ENCODE measurements at regions not wholly inside any gene's neighbourhood (a gene's known extent, or its start where the extent isn't known, plus 50 kb on each side); places are given as distances from the start of the nearest gene placed in this dataset.

DNA sequence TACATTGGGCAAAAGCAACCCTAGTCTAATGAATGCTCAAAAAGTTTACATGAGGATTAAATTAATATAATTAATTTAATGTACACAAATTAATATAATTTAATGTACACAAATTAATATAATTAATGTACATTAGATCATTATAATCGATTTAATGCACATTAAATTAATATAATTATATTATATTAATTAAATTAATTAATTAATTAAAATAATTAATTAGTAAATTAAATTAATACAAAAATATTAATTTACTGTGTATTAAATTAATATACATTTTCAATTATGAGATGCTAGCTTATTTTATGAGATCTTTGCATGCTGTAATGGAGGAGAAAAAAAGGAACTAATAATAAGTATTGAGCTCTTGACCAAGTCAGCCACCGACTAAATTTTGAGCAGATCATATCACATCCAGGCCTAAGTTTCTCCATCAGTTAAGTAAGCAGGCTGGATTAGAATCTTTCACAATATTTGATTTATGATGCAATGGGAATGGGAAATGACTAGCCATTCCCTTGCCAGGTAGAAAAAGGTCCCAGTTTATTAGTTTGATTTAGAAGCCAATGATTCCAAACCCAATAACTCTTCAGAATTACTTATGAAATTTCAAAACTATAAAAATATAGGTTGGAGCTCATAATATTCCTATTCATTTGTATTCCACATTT, 533.4 kb upstream of the GRIA1 start:
- no peaks in the 10 kb centered on the region for H3K9me3 ChIP-seq
- DNase-seq (no peak), ATAC-seq (ENCODE audit: low FRiP score in 2 of 2) (no peak)
- 74 to 91% methylated on average over 2 of the region's 2 CpGs for WGBS, 2 donors
- H3K27me3 ChIP-seq, result no peaks in the 10 kb centered on the region
- no peaks in the 10 kb centered on the region for H3K4me1 ChIP-seq
- H3K27ac ChIP-seq, result no peak overlapping the region
- no peak overlapping the region for H3K4me3 ChIP-seq
- TF ChIP-seq, protein P1, sequence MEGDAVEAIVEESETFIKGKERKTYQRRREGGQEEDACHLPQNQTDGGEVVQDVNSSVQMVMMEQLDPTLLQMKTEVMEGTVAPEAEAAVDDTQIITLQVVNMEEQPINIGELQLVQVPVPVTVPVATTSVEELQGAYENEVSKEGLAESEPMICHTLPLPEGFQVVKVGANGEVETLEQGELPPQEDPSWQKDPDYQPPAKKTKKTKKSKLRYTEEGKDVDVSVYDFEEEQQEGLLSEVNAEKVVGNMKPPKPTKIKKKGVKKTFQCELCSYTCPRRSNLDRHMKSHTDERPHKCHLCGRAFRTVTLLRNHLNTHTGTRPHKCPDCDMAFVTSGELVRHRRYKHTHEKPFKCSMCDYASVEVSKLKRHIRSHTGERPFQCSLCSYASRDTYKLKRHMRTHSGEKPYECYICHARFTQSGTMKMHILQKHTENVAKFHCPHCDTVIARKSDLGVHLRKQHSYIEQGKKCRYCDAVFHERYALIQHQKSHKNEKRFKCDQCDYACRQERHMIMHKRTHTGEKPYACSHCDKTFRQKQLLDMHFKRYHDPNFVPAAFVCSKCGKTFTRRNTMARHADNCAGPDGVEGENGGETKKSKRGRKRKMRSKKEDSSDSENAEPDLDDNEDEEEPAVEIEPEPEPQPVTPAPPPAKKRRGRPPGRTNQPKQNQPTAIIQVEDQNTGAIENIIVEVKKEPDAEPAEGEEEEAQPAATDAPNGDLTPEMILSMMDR (IDR thresholded peaks at IDR 0.05), result no peak
- no peak for TF ChIP-seq POLR2AphosphoS5 (IDR thresholded peaks at IDR 0.05)
- TF ChIP-seq EP300 (IDR thresholded peaks at IDR 0.05), result no peak
- H3K36me3 ChIP-seq, result no peaks in the 10 kb centered on the region

DNA sequence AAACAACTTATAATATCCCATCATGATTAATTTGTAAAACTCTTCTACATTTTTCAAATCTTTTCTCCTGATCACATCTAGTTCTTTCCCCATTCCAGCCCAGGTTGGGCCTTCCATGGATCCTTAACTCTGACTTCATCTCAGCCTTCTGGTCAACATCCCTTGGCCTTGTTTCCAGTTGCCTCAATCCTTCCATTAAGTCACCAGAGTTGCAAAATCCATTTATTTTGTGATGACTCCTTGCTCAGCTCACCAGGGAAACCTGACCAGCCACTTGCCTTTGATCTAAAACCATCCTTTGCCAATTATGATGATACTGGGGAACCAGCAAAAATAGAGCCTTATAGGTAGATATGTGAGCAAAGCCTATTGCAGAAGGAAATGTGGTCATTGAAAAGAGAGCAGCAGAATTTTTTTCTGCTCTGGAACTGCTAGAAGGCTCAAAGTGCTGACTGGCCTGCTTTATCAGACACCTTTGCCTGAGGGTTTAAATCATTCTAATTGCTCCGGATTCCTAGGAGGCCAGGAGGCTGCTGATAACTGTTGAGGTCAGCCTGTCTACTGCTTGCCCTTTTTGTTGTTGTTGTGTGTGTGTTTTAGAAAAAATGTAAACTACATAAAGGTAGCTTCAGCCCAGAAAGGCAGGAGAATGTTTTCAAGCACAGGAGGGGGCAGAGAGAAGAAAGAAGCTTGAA, 512.2 kb upstream of the GRIA1 start:
- ATAC-seq (ENCODE audit: low FRiP score in 2 of 2) (no peak), DNase-seq (no peak)
- H3K27ac ChIP-seq, result no peak overlapping the region
- H3K36me3 ChIP-seq, result no peaks in the 10 kb centered on the region
- H3K27me3 ChIP-seq, result no peaks in the 10 kb centered on the region
- no peaks in the 10 kb centered on the region for H3K4me1 ChIP-seq
- no peak for TF ChIP-seq EP300 (IDR thresholded peaks at IDR 0.05)
- no peak for TF ChIP-seq POLR2AphosphoS5 (IDR thresholded peaks at IDR 0.05)
- no peak for TF ChIP-seq POLR2A (IDR thresholded peaks at IDR 0.05)
- TF ChIP-seq, protein P1 (IDR thresholded peaks at IDR 0.05), result no peak
- H3K9me3 ChIP-seq, result peaks cover 0 to 4% (median 0%) of the 10 kb centered on the region in 4 donors
- H3K4me3 ChIP-seq, result no peak overlapping the region
- WGBS, 2 donors, result 61 to 69% methylated on average over 1 of the region's 1 CpG

DNA sequence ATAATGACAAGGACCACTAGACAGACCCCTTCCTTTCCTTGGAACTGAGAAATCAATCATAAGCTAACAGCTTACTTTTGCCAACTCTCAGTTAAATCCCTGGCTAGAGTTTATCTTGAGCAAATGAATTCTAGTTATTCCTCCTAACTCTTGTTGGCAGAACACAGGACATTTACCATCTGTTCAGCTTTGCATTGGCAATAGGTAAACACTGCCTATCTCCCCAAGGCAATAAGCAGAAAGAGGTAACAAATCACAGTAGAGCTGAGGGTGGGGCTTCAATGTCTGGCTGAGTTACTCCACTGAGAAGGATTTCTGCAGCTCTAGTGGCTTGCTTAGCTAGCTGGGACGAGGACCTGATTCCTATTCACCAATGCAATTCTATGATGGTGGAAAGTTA, 503.3 kb upstream of the GRIA1 start:
- no peak overlapping the region for H3K27ac ChIP-seq
- no peaks in the 10 kb centered on the region for H3K36me3 ChIP-seq
- no peak for TF ChIP-seq POLR2AphosphoS5 (IDR thresholded peaks at IDR 0.05)
- TF ChIP-seq POLR2A (IDR thresholded peaks at IDR 0.05), result no peak
- TF ChIP-seq, protein P1 (IDR thresholded peaks at IDR 0.05), result no peak
- no peak overlapping the region for H3K4me3 ChIP-seq
- H3K27me3 ChIP-seq, result no peaks in the 10 kb centered on the region
- H3K4me1 ChIP-seq, result no peaks in the 10 kb centered on the region
- DNase-seq (no peak), ATAC-seq (ENCODE audit: low FRiP score in 2 of 2) (no peak)
- WGBS, 2 donors, result 47 to 60% methylated on average over 1 of the region's 1 CpG
- H3K9me3 ChIP-seq, result no peaks in the 10 kb centered on the region

DNA sequence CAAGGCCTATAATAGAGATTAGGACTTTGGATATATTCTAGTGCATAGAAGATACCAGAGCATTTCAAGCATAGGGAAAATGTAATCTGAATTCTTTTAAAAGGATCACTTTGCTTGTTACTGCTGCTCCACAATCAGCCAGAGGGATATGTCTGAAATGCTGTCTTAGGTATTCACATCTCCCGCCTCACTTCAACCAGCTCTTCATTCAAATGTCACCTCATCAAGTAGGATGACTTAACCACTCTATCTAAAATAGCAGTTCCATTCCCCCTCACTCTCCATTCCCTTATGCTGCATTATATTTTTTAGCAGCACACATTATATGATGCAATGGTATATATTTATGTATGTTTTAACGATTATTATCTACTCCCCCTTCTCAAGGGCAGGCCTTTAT, 500.3 kb upstream of the GRIA1 start:
- DNase-seq (no peak), ATAC-seq (ENCODE audit: low FRiP score in 2 of 2) (no peak)
- TF ChIP-seq, protein P1 (IDR thresholded peaks at IDR 0.05), result no peak
- TF ChIP-seq POLR2AphosphoS5 (IDR thresholded peaks at IDR 0.05), result no peak
- no peak for TF ChIP-seq POLR2A (IDR thresholded peaks at IDR 0.05)
- TF ChIP-seq EP300 (IDR thresholded peaks at IDR 0.05), result no peak
- no peaks in the 10 kb centered on the region for H3K4me1 ChIP-seq
- no peak overlapping the region for H3K4me3 ChIP-seq
- no peaks in the 10 kb centered on the region for H3K36me3 ChIP-seq
- no peaks in the 10 kb centered on the region for H3K9me3 ChIP-seq
- H3K27ac ChIP-seq, result no peak overlapping the region
- 67 to 86% methylated on average over 2 of the region's 2 CpGs for WGBS, 2 donors
- H3K27me3 ChIP-seq, result no peaks in the 10 kb centered on the region

DNA sequence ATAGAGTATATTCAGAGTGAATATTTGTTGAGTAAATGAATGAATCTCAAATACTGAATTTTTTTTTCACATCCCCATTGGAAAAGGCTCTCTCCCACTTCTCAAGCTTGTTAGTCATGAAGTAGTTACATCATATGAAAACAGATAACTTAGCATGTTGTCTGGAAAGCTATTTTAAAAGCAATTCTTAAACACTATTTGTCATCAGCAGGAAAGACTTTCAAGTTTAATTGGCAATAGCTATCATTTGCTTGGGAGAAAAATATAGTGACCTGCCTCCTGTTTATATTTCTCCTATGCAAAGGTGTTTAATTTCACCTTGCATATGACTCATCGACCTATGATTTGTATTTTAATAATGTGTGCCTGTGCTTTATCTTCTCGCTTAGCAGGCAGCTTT, 499.8 kb upstream of the GRIA1 start:
- Histone ChIP-seq H3K9me3 (no peaks in the 10 kb centered on the region), H3K4me1 (no peaks in the 10 kb centered on the region), H3K27ac (no peak overlapping the region), H3K27me3 (no peaks in the 10 kb centered on the region), H3K36me3 (no peaks in the 10 kb centered on the region), H3K4me3 (no peak overlapping the region)
- WGBS, 2 donors, result 74 to 79% methylated on average over 2 of the region's 2 CpGs
- DNase-seq (no peak), ATAC-seq (ENCODE audit: low FRiP score in 2 of 2) (no peak)
- TF ChIP-seq POLR2AphosphoS5 (IDR thresholded peaks at IDR 0.05), result no peak
- TF ChIP-seq EP300 (IDR thresholded peaks at IDR 0.05), result no peak
- TF ChIP-seq, protein P1 (IDR thresholded peaks at IDR 0.05), result no peak
- no peak for TF ChIP-seq POLR2A (IDR thresholded peaks at IDR 0.05)

Data from upper lobe of left lung (tissue), 6 donors.